ENCODE measurements at regions not wholly inside any gene's neighbourhood (a gene's known extent, or its start where the extent isn't known, plus 50 kb on each side); places are given as distances from the start of the nearest gene placed in this dataset.

DNA sequence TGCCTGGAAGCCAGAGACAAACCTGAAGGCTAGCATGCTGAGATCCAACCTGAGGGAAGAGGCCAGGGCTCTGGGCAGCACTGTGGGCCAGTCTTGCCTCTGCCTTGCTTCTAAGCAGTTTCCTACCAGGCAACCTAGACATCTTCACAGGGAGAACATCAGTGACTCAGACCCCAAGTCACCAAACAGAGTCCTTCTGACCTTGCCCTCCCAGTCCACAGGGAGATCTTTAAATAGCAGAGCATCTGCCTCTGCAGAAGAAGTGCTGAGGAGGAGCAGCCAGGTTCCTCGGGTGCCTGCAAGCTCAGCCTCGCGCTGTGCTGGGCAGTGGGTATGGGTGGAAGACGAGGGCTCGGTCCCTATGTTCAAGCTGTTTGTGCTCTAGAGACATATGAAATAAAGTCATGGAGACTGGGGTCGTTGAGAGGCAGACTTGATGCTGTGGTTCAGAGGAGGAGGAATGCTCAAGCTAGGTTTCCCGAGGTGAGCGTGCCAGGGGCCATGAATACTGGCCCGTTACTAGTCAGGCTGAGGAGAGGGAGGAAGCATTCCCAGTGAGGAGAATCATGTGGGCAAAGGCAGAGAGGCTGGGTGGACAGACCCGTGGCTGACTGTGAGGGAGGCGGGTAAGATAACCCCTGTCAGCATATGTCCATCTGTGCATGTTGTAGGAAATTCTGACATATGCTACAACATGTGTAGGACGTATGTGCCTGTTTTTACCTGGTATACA lies 66.5 kb downstream of the BOLA3 start:
- Histone ChIP-seq H3K9ac (ENCODE audit: low read length) (no peak overlapping the region), H3K9me3 (ENCODE audit: low read length) (no peaks in the 10 kb centered on the region), H3K27me3 (ENCODE audit: control insufficient read depth in 1 of 2, insufficient read depth in 2 of 2, low read length in 2 of 2) (no peaks in the 10 kb centered on the region), H3K36me3 (ENCODE audit: insufficient read depth, low read length) (no peaks in the 10 kb centered on the region), H3K27ac (ENCODE audit: low read depth, low read length) (no peak overlapping the region), H3K4me3 (ENCODE audit: low read depth in 1 of 2, low read length in 2 of 2) (no peak overlapping the region), H3K4me1 (ENCODE audit: insufficient read depth, low read length) (peaks cover 4% of the 10 kb centered on the region)

DNA sequence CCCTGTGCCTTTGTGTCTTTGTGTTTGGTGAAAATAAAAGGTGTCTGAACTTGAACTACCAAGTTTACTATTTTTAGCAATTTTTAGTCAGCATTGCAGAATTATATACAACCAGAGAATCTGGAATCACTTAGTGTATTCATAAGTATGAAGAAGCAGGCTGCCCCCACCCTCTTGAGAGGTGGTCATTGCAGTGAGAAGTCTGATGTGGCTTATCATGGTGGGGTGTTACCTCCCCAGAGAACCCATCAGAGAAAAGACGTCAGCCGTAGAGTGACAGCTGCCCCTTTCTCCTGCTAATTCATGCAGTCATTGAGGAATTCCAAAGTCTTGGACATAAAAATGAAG lies 66.0 kb downstream of the BOLA3 start:
- peaks cover 4% of the 10 kb centered on the region for H3K4me1 ChIP-seq (ENCODE audit: insufficient read depth, low read length)
- H3K9me3 ChIP-seq (ENCODE audit: low read length), result no peaks in the 10 kb centered on the region
- no peak overlapping the region for H3K9ac ChIP-seq (ENCODE audit: low read length)
- no peaks in the 10 kb centered on the region for H3K27me3 ChIP-seq (ENCODE audit: control insufficient read depth in 1 of 2, insufficient read depth in 2 of 2, low read length in 2 of 2)
- no peak overlapping the region for H3K4me3 ChIP-seq (ENCODE audit: low read depth in 1 of 2, low read length in 2 of 2)
- H3K36me3 ChIP-seq (ENCODE audit: insufficient read depth, low read length), result no peaks in the 10 kb centered on the region
- no peak overlapping the region for H3K27ac ChIP-seq (ENCODE audit: low read depth, low read length)

- Histone ChIP-seq H3K4me3 (ENCODE audit: low read depth in 1 of 2, low read length in 2 of 2) (no peak overlapping the region), H3K27me3 (ENCODE audit: control insufficient read depth in 1 of 2, insufficient read depth in 2 of 2, low read length in 2 of 2) (no peaks in the 10 kb centered on the region), H3K36me3 (ENCODE audit: insufficient read depth, low read length) (no peaks in the 10 kb centered on the region), H3K4me1 (ENCODE audit: insufficient read depth, low read length) (peaks cover 4% of the 10 kb centered on the region), H3K9me3 (ENCODE audit: low read length) (no peaks in the 10 kb centered on the region), H3K9ac (ENCODE audit: low read length) (no peak overlapping the region), H3K27ac (ENCODE audit: low read depth, low read length) (no peak overlapping the region)
Observed at GRCh38 chr2:74083750-74084149, 64.0 kb downstream of the BOLA3 start.
